Gastroesophageal sphincter (tissue), 4 donors: ENCODE measurements at regions not wholly inside any gene's neighbourhood (a gene's known extent, or its start where the extent isn't known, plus 50 kb on each side); places are given as distances from the start of the nearest gene placed in this dataset.

Experiments
- ATAC-seq: fragments of 150-250 bp; one replicate; pipeline ENCODE4 v1.9.1; 2016; ENCODE audit warnings: mild to moderate bottlenecking, moderate library complexity
- H3K27ac ChIP-seq, 4 donors: fragments of 200-600 bp; sonication (generic) in 3 of 4; 1 replicate in 3 of 4; 2 replicates in 1 of 4; pipeline ENCODE4 v1.5.1; 2016 to 2019
- H3K27me3 ChIP-seq: fragments of 200-600 bp; sonication (generic); one replicate; pipeline ENCODE4 v1.5.1; 2019
- H3K36me3 ChIP-seq, 2 donors: fragments of 200-600 bp; sonication (generic); one replicate each; pipeline ENCODE4 v1.5.1; 2019; ENCODE audit warnings: control low read depth in 1 of 2
- H3K4me1 ChIP-seq, 3 donors: fragments of 200-600 bp; sonication (generic); 1 replicate in 2 of 3; 2 replicates in 1 of 3; pipeline ENCODE4 v1.5.1; 2016 to 2019; ENCODE audit warnings: control low read depth in 2 of 3
- H3K4me3 ChIP-seq, 2 donors: fragments of 200-600 bp; sonication (generic); one replicate each; pipeline ENCODE4 v1.5.1; 2019; ENCODE audit warnings: mild to moderate bottlenecking in 1 of 2, moderate library complexity in 1 of 2
- H3K9me3 ChIP-seq, 3 donors: fragments of 200-600 bp; sonication (generic); one replicate each; pipeline ENCODE4 v1.5.1; 2017 to 2019; ENCODE audit warnings: control low read depth in 2 of 3
- EP300 ChIP-seq: sonication (generic); formaldehyde crosslinking; IDR thresholded peaks from one replicate; pipeline ENCODE4 v1.6.1; 2017; ENCODE audit warnings: antibody characterized with exemption, mild to moderate bottlenecking
- POLR2A ChIP-seq, 2 donors: fragments of 450-650 bp; IDR thresholded peaks; one replicate each; pipeline ENCODE4 v1.6.1; 2017; ENCODE audit warnings: antibody characterized with exemption in 2 of 2, mild to moderate bottlenecking in 2 of 2, moderate library complexity in 1 of 2
- POLR2AphosphoS5 ChIP-seq: sonication (generic); formaldehyde crosslinking; IDR thresholded peaks from one replicate; pipeline ENCODE4 v1.6.1; 2017; ENCODE audit warnings: antibody characterized with exemption
- WGBS, 2 donors: methylation state at CpG; one replicate each; pipeline ENCODE4 v1.1.5; 2018; ENCODE audit warnings: low coverage in 1 of 2; 5-methylcytosine and 5-hydroxymethylcytosine counted together
- TF ChIP-seq, protein P1 (sequence below), 4 experiments: fragments of 200-600 bp in 2 of 4; fragments of 450-650 bp in 2 of 4; sonication (generic) in 1 of 4; IDR thresholded peaks; one replicate each; pipeline ENCODE4 v1.5.1; 2017 to 2019; ENCODE audit warnings: antibody characterized with exemption in 4 of 4, mild to moderate bottlenecking in 2 of 4, moderate library complexity in 2 of 4

DNA sequence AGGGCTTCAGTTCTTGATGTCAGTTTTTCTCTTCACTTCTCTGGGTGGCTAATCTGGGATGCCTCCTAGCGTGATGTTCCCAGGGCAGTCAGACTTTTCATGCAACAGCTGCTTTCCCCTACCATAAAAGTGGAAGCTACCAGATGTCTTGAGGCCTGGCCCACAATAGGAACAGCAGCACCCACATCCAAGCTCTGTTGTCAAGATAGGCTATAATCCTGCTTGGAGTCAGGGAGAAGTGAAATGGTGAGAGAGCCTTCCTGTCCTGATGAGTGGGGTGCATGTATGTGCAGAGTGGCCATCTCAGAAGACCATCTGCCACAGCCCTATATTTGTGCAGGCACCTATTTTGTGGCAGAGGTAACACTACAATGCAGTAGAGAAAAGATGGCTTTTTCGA, 108.0 kb downstream of the HTR5A start:
- TF ChIP-seq POLR2AphosphoS5 (no peak), EP300 (no peak), POLR2A (IDR thresholded peaks at IDR 0.05) (no peak)
- TF ChIP-seq, protein P1, sequence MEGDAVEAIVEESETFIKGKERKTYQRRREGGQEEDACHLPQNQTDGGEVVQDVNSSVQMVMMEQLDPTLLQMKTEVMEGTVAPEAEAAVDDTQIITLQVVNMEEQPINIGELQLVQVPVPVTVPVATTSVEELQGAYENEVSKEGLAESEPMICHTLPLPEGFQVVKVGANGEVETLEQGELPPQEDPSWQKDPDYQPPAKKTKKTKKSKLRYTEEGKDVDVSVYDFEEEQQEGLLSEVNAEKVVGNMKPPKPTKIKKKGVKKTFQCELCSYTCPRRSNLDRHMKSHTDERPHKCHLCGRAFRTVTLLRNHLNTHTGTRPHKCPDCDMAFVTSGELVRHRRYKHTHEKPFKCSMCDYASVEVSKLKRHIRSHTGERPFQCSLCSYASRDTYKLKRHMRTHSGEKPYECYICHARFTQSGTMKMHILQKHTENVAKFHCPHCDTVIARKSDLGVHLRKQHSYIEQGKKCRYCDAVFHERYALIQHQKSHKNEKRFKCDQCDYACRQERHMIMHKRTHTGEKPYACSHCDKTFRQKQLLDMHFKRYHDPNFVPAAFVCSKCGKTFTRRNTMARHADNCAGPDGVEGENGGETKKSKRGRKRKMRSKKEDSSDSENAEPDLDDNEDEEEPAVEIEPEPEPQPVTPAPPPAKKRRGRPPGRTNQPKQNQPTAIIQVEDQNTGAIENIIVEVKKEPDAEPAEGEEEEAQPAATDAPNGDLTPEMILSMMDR (IDR thresholded peaks at IDR 0.05) = no peak
- H3K4me3 ChIP-seq = no peak overlapping the region
- no peak for ATAC-seq
- H3K4me1 ChIP-seq = no peaks in the 10 kb centered on the region
- H3K27me3 ChIP-seq = peaks cover 3% of the 10 kb centered on the region
- WGBS, 2 donors = 68 to 100% methylated on average over 2 of the region's 2 CpGs
- no peak overlapping the region for H3K27ac ChIP-seq
- H3K36me3 ChIP-seq = no peaks in the 10 kb centered on the region
- H3K9me3 ChIP-seq = peaks cover 0 to 15% (median 0%) of the 10 kb centered on the region in 3 donors

DNA sequence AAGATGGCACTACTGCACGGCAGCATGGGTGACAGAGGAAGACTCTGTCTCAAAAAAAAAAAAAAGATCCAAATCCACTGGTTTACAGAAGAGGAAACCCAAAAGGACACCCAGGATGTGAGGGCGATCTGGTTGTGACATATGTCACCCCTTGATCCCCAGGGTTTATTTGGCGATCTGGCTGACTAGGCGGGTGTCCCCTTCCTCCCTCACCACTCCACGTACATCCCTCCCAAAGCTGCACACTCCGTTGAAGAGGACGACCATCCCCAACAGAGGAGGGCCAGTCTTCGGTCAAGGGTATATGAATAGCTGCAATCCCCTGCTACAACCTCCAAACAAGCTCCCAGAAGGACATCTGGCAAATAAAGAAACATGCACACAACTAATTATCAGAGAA, 111.6 kb downstream of the HTR5A start:
- H3K4me3 ChIP-seq = no peak overlapping the region
- H3K27ac ChIP-seq = no peak overlapping the region
- 79 to 100% methylated on average over 1 to 8 of the region's 8 CpGs for WGBS, 2 donors
- H3K36me3 ChIP-seq = no peaks in the 10 kb centered on the region
- H3K4me1 ChIP-seq = no peaks in the 10 kb centered on the region
- no peak for TF ChIP-seq POLR2AphosphoS5
- no peak for TF ChIP-seq EP300
- TF ChIP-seq, protein P1 (IDR thresholded peaks at IDR 0.05) = no peak
- TF ChIP-seq POLR2A (IDR thresholded peaks at IDR 0.05) = no peak
- peaks cover 6% of the 10 kb centered on the region for H3K27me3 ChIP-seq
- no peak for ATAC-seq
- peaks cover 0 to 47% (median 0%) of the 10 kb centered on the region in 3 donors for H3K9me3 ChIP-seq

DNA sequence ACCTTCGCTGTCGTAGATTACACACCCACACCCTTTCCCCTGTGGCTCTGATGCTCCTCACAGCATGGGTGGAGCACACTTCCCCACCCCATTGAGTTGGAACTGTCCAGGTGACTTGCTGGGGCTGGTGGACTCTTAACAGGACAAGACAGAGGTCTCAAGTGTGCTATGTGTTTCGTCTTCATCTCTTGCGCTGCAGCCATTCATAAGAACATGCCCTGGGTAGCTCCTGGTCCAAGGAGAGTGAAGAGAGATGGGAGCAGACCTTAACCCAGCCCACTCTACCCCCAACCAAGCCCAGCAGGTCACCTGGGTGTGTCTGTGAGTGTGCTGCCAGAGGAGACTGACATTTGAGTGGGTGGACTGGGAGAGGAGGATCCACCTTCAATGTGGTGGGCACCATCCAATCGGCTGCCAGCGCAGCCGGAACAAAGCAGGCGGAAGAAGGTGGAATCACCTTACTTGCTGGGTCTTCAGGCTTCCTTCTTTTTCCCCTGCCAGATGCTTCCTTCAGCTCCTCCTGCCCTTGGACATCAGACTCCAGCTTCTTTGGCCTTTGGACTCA, 112.4 kb downstream of the HTR5A start:
- H3K36me3 ChIP-seq = no peaks in the 10 kb centered on the region
- ATAC-seq = no peak
- WGBS, 2 donors = 33 to 73% methylated on average over 1 to 4 of the region's 8 CpGs
- H3K4me1 ChIP-seq = no peaks in the 10 kb centered on the region
- peaks cover 13% of the 10 kb centered on the region for H3K27me3 ChIP-seq
- peaks cover 0 to 45% (median 0%) of the 10 kb centered on the region in 3 donors for H3K9me3 ChIP-seq
- no peak overlapping the region for H3K27ac ChIP-seq
- no peak overlapping the region for H3K4me3 ChIP-seq
- no peak for TF ChIP-seq EP300
- TF ChIP-seq, protein P1 (IDR thresholded peaks at IDR 0.05) = no peak

DNA sequence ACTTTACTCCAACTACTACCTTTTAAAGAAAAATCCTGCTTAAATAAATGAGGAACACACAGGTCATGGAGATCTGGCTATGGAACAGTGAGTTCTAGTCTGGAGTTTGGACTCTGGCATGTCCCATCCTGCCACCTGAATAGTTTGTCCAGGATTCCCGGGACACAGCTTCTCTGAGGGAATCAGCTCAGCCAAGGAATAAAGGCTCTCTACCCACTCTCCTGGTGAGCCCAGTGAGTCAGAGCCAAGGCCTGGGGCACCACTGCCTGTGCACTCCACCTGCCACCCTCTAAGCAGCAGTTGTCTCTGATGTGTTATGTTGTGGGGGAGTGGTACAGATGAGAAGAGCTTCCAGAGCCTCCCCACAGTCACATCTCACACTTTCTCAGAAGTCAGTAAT, 113.5 kb downstream of the HTR5A start:
- Histone ChIP-seq H3K4me3 (no peak overlapping the region), H3K4me1 (no peaks in the 10 kb centered on the region), H3K9me3 (peaks cover 0 to 39% (median 0%) of the 10 kb centered on the region in 3 donors), H3K36me3 (no peaks in the 10 kb centered on the region), H3K27ac (no peak overlapping the region), H3K27me3 (peaks cover 19% of the 10 kb centered on the region)
- no peak for ATAC-seq
- 60 to 100% methylated on average over 1 of the region's 1 CpG for WGBS, 2 donors
- TF ChIP-seq, protein P1 (IDR thresholded peaks at IDR 0.05) = no peak
- no peak for TF ChIP-seq POLR2A (IDR thresholded peaks at IDR 0.05)

DNA sequence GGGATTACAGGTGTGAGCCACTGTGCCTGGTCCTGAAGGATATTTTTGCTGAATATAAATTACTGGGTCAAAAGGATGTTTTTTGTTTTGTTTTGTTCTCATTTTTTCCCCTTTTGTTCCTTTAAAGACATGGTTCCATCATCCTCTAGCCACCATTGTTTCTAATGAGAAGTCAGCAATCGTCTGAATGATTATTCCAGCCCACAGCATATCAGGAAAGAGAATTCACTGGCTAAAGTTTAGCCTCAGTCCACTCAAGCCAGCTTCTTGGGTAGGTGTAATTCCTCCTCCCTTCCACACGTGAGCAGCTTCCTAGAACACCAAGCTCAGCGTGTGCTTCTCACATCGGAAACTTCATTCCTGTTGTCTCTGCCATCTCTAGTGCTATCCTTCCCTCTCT, 112.8 kb upstream of the INSIG1 start:
- WGBS, 2 donors = 54 to 78% methylated on average over 3 to 4 of the region's 4 CpGs
- TF ChIP-seq EP300 (no peak), POLR2A (IDR thresholded peaks at IDR 0.05) (no peak), POLR2AphosphoS5 (no peak)
- TF ChIP-seq, protein P1 (IDR thresholded peaks at IDR 0.05) = no peak

More for the DNA sequence above, 112.8 kb upstream of the INSIG1 start:
- ATAC-seq = no peak
- Histone ChIP-seq H3K27ac (no peak overlapping the region), H3K9me3 (peaks cover 0 to 39% (median 0%) of the 10 kb centered on the region in 3 donors), H3K36me3 (no peaks in the 10 kb centered on the region), H3K27me3 (peaks cover 23% of the 10 kb centered on the region), H3K4me1 (no peaks in the 10 kb centered on the region), H3K4me3 (no peak overlapping the region)
